ENCODE measurements at regions not wholly inside any gene's neighbourhood (a gene's known extent, or its start where the extent isn't known, plus 50 kb on each side); places are given as distances from the start of the nearest gene placed in this dataset.

GRCh38 chr5:25399878-25400480 is 755.2 kb upstream of the CDH10 start:
- no peaks in the 10 kb centered on the region for H3K4me1 ChIP-seq
- DNase-seq: no peak
- no peak overlapping the region for H3K4me3 ChIP-seq
- TF ChIP-seq CTCF (IDR thresholded peaks at IDR 0.05; ENCODE audit: borderline replicate concordance): no peak
- peaks cover 30% of the 10 kb centered on the region for H3K9me3 ChIP-seq (replicated peaks)
- intact Hi-C loops (cut with micrococcal nuclease): no loop called here
- H3K27me3 ChIP-seq (ENCODE audit: low read depth): no peaks in the 10 kb centered on the region
- H3K27ac ChIP-seq (replicated peaks): no peak overlapping the region
- no peaks in the 10 kb centered on the region for H3K36me3 ChIP-seq

- intact Hi-C loops (cut with micrococcal nuclease): no loop called here
- Histone ChIP-seq H3K27me3 (ENCODE audit: low read depth) (no peaks in the 10 kb centered on the region), H3K36me3 (no peaks in the 10 kb centered on the region), H3K4me1 (no peaks in the 10 kb centered on the region), H3K9me3 (replicated peaks) (peaks cover 7% of the 10 kb centered on the region), H3K4me3 (no peak overlapping the region), H3K27ac (replicated peaks) (no peak overlapping the region)
- no peak for TF ChIP-seq CTCF (IDR thresholded peaks at IDR 0.05; ENCODE audit: borderline replicate concordance)
- DNase-seq: no peak
Measured at GRCh38 chr5:25393957-25394356, 749.2 kb upstream of the CDH10 start.

GRCh38 chr5:25393256-25393655 is 748.5 kb upstream of the CDH10 start:
- intact Hi-C loops (cut with micrococcal nuclease): no loop called here
- DNase-seq: no peak
- Histone ChIP-seq H3K27ac (replicated peaks) (no peak overlapping the region), H3K9me3 (replicated peaks) (peaks cover 7% of the 10 kb centered on the region), H3K4me1 (no peaks in the 10 kb centered on the region), H3K4me3 (no peak overlapping the region), H3K27me3 (ENCODE audit: low read depth) (no peaks in the 10 kb centered on the region), H3K36me3 (no peaks in the 10 kb centered on the region)
- TF ChIP-seq CTCF (IDR thresholded peaks at IDR 0.05; ENCODE audit: borderline replicate concordance): no peak

GRCh38 chr5:25387953-25388352 is 743.2 kb upstream of the CDH10 start:
- Histone ChIP-seq H3K27me3 (ENCODE audit: low read depth) (no peaks in the 10 kb centered on the region), H3K4me1 (no peaks in the 10 kb centered on the region), H3K27ac (replicated peaks) (no peak overlapping the region), H3K36me3 (no peaks in the 10 kb centered on the region), H3K9me3 (replicated peaks) (peaks cover 24% of the 10 kb centered on the region), H3K4me3 (no peak overlapping the region)
- no peak for DNase-seq
- no peak for TF ChIP-seq CTCF (IDR thresholded peaks at IDR 0.05; ENCODE audit: borderline replicate concordance)
- intact Hi-C loops (cut with micrococcal nuclease): no loop called here

GRCh38 chr5:25362799-25363198 is 718.0 kb upstream of the CDH10 start:
- Histone ChIP-seq H3K4me3 (no peak overlapping the region), H3K4me1 (no peaks in the 10 kb centered on the region), H3K9me3 (replicated peaks) (peaks cover 65% of the 10 kb centered on the region), H3K27me3 (ENCODE audit: low read depth) (no peaks in the 10 kb centered on the region), H3K36me3 (no peaks in the 10 kb centered on the region), H3K27ac (replicated peaks) (no peak overlapping the region)
- intact Hi-C loops (cut with micrococcal nuclease): no loop called here
- no peak for DNase-seq
- no peak for TF ChIP-seq CTCF (IDR thresholded peaks at IDR 0.05; ENCODE audit: borderline replicate concordance)

Data from left ventricle myocardium inferior (tissue), 1 donor.